Large intestine (tissue), 3 donors: ENCODE measurements at regions not wholly inside any gene's neighbourhood (a gene's known extent, or its start where the extent isn't known, plus 50 kb on each side); places are given as distances from the start of the nearest gene placed in this dataset.
A peak's percentile ranks its signal among the peaks of the same experiment; 100 is the strongest.
"Not testable (repeated sequence)": the region's sequence is repeated elsewhere in the genome, so short reads cannot be mapped to it uniquely, and the experiment has no call there.

ENCODE experiments used
- DNase-seq, 2 donors: peaks; one replicate each; pipeline versions ENCODE4 v3.0.0 to v3.0.0-alpha.2; 2013
- H3K27ac ChIP-seq: one replicate; pipeline ENCODE4 v1.5.1; 2013; ENCODE audit warnings: low read length
- H3K27me3 ChIP-seq: 2 replicates; pipeline ENCODE4 v1.6.1; 2013; ENCODE audit warnings: low read length; ENCODE audit not compliant: control insufficient read depth, insufficient read depth
- H3K36me3 ChIP-seq: 2 replicates; pipeline ENCODE4 v1.6.1; 2013; ENCODE audit warnings: low read length; ENCODE audit not compliant: control insufficient read depth, insufficient read depth
- H3K4me1 ChIP-seq: one replicate; pipeline ENCODE4 v1.6.1; 2013; ENCODE audit warnings: low read length; ENCODE audit not compliant: control insufficient read depth, insufficient read depth
- H3K4me3 ChIP-seq: one replicate; pipeline ENCODE4 v1.5.1; 2013; ENCODE audit warnings: low read length
- H3K9me3 ChIP-seq: one replicate; pipeline ENCODE4 v1.6.1; 2013; ENCODE audit warnings: mild to moderate bottlenecking, low read depth, low read length, moderate library complexity; ENCODE audit not compliant: control insufficient read depth
- WGBS: methylation state at CpG from one replicate; pipeline ENCODE4 v1.1.5; 2013; ENCODE audit warnings: low lambda C conversion rate; ENCODE audit not compliant: insufficient coverage; 5-methylcytosine and 5-hydroxymethylcytosine counted together

DNA sequence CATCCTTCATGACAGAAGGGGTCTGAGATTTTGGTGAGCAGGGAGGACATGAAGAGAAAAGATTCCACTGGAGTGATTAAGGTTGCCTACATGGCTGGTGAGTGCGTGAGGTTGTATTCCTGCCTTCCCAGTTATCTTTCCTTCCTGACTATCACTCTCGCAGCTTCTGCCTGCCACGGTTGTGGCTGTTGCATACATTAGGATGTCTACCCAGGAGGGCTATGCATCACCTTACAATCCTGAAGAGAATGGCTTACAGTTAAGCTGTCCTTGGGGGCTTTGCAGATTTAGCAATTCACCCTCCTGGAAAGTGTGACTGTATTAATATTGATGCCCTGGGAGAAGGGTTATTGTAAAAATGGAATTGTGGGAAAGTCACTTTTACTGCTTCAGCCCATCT, 571.0 kb downstream of the TSN start:
- H3K4me1 ChIP-seq, result no peaks in the 10 kb centered on the region
- WGBS, result no CpG with 5 or more reads among the region's 3 CpGs
- no peaks in the 10 kb centered on the region for H3K36me3 ChIP-seq
- H3K27ac ChIP-seq, result no peak overlapping the region
- H3K4me3 ChIP-seq, result no peak overlapping the region
- peaks cover 5% of the 10 kb centered on the region for H3K27me3 ChIP-seq
- no peak for DNase-seq
- H3K9me3 ChIP-seq, result no peaks in the 10 kb centered on the region

DNA sequence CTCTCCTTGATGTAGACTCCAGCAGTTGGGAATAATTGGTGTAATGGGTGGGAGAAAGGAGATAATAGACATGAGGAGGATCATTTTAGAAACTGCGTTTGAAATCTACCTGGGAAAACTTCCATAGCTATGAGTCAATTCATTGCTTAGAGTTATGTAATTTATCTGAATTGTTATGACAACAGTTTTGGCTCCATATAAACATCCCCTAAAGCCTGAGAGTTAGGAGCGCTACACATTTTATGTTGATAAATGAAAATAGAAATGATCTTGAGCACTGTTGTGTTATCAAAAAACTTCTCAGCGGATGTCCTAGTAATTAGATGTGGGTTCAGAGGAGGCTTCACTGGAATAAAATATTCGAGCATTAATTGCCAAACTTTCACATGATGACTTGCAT, 573.4 kb downstream of the TSN start:
- Histone ChIP-seq H3K27me3 (peaks cover 5% of the 10 kb centered on the region), H3K36me3 (no peaks in the 10 kb centered on the region), H3K9me3 (no peaks in the 10 kb centered on the region), H3K4me3 (no peak overlapping the region), H3K27ac (no peak overlapping the region), H3K4me1 (no peaks in the 10 kb centered on the region)
- DNase-seq, result no peak
- 90% methylated on average over 3 of the region's 4 CpGs for WGBS

DNA sequence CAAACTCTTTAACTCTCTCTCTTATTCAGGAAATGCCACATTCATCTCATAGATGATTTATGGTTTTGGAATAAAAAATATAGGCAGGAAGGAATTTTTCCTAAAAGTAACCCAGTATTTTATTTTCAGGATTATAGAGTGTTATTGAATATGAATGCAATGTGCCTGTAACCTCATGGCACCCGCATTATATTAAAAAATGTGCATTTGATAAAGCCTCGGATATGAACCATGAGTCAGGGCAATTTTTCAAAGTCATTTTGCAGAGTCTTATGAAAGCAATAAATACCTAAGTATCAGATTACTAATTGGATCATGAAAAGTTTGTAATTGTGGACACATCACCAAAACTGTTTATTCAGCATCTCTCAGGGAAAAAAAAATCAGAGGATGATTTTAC, 573.8 kb downstream of the TSN start:
- WGBS, result no CpG with 5 or more reads among the region's 2 CpGs
- Histone ChIP-seq H3K4me3 (no peak overlapping the region), H3K9me3 (no peaks in the 10 kb centered on the region), H3K27me3 (peaks cover 5% of the 10 kb centered on the region), H3K4me1 (no peaks in the 10 kb centered on the region), H3K36me3 (no peaks in the 10 kb centered on the region), H3K27ac (no peak overlapping the region)
- no peak for DNase-seq

DNA sequence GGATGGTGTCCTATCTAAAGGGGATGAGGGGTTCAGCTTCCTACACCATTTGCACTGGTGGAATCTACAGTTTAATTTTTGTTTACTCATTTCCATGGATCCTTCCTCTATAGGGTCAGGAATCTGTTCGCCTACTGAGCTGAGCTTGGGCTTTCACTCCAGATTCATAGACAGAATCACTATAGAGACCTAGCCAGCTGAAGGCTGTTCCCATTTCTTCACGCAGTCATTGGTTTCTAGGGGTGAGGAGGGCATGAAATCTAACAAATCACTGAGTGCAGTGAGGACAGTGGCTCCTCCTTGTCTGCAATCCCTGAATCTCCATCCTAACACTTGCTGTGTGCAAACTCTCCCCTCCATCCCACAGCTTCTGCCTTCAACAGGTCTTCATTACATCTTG, 578.5 kb downstream of the TSN start:
- H3K27ac ChIP-seq, result no peak overlapping the region
- H3K4me1 ChIP-seq, result no peaks in the 10 kb centered on the region
- H3K4me3 ChIP-seq, result no peak overlapping the region
- no peaks in the 10 kb centered on the region for H3K36me3 ChIP-seq
- no peaks in the 10 kb centered on the region for H3K27me3 ChIP-seq
- H3K9me3 ChIP-seq, result no peaks in the 10 kb centered on the region
- WGBS, result no CpG with 5 or more reads among the region's 2 CpGs
- DNase-seq, result no peak

DNA sequence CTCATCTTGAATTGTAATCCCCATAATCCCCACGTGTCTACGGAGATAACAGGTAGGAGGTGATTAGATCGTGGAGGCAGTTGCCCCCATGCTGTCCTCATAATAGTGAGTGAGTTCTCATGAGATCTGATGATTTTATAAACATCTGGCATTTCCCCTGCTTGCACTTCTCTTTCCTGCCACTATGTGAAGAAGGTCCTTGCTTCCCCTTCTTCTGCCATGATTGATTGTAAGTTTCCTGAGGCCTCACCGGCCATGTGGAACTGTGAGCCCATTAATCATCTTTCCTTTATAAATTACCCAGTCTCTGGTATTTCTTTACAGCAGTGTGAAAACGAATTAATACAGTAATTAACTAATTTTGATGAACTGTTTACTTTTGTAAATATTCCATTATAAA, 582.5 kb downstream of the TSN start:
- no peak overlapping the region for H3K4me3 ChIP-seq
- H3K4me1 ChIP-seq, result no peaks in the 10 kb centered on the region
- H3K9me3 ChIP-seq, result no peaks in the 10 kb centered on the region
- H3K36me3 ChIP-seq, result no peaks in the 10 kb centered on the region
- DNase-seq, result no peak
- WGBS, result 78% methylated on average over 1 of the region's 5 CpGs
- H3K27ac ChIP-seq, result no peak overlapping the region
- H3K27me3 ChIP-seq, result no peaks in the 10 kb centered on the region

DNA sequence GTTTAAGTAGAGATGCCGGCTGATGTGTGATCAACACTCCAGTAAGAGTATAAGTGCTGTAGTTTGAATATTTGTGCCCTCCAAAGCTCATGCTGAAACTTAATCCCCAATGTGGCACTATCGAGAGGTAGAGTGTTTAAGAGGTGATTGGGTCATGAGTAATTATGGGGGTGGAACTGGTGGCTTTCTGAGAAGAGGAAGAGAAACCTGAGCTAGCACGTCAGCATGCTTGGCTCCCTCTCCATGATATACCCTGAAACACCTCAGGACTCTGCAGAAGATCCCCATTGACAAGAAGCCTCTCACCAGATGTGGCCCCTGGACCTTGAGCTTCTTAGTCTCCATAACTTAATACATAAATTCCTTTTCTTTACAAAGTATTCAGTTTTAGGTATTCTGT, 584.8 kb downstream of the TSN start:
- Histone ChIP-seq H3K9me3 (no peaks in the 10 kb centered on the region), H3K4me3 (no peak overlapping the region), H3K27me3 (no peaks in the 10 kb centered on the region), H3K36me3 (no peaks in the 10 kb centered on the region), H3K4me1 (no peaks in the 10 kb centered on the region), H3K27ac (no peak overlapping the region)
- no CpG with 5 or more reads among the region's 3 CpGs for whole genome bisulfite sequencing
- DNase-seq, result no peak

DNA sequence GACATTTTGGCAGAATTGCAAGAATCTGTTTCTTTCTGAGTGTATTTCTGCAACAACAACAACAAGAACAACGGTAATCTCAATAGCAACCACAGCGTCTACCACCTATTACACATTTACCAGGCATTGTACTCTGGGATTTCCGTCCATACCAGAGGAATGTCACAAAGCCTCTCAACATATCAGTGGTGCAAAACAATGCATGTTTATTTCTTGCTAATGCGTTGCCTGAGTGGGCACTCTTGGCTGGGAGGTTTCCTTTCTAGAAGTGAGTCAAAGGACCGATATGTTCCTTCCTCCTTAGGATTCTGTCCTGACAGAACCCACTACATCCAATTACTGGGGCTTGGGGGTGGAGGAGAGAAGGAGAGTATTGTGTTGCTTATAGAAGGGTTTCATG, 585.6 kb downstream of the TSN start:
- WGBS, result 80% methylated on average over 1 of the region's 5 CpGs
- Histone ChIP-seq H3K9me3 (no peaks in the 10 kb centered on the region), H3K4me3 (no peak overlapping the region), H3K4me1 (no peaks in the 10 kb centered on the region), H3K27me3 (no peaks in the 10 kb centered on the region), H3K36me3 (no peaks in the 10 kb centered on the region), H3K27ac (no peak overlapping the region)
- DNase-seq, result no peak

DNA sequence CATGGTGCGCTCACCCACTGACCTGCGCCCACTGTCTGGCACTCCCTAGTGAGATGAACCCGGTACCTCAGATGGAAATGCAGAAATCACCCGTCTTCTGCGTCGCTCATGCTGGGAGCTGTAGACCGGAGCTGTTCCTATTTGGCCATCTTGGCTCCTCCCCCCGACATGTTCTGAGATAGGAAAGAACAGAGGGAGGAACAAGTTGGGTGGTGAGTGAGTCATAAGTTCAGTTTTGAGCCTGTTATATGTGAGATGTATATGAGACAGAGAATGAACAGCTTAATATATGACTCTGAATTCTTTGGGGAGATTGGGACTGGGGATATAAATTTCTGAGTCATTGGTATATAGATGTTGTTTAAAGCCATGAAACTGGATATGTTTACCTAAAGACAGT, 596.7 kb downstream of the TSN start:
- not testable (repeated sequence) for H3K36me3 ChIP-seq, H3K4me1 ChIP-seq, H3K27me3 ChIP-seq, H3K4me3 ChIP-seq, H3K9me3 ChIP-seq, DNase-seq, H3K27ac ChIP-seq
- no CpG with 5 or more reads among the region's 8 CpGs for WGBS

DNA sequence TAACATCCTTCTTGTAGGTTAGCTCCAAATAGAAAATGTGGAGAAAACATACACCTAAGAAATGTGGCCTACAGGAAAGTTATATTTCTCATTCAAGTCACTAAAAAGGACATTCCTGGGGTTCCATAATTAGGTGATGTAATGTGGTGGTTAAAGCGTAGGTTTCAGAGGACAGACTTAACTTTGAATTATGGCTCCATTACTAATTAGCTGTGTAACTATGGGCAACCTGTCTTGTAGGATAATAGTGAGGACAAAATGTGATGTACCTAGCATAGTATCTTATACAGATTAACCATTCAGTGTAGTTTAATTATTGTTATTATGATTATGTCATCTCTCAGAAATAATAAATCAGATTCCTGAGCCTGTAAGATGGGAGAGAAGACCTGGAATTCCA, 602.5 kb downstream of the TSN start:
- no peaks in the 10 kb centered on the region for H3K4me1 ChIP-seq
- no peak overlapping the region for H3K27ac ChIP-seq
- H3K27me3 ChIP-seq, result no peaks in the 10 kb centered on the region
- no peaks in the 10 kb centered on the region for H3K36me3 ChIP-seq
- DNase-seq, result no peak
- H3K9me3 ChIP-seq, result peaks cover 3% of the 10 kb centered on the region
- no peak overlapping the region for H3K4me3 ChIP-seq
- WGBS, result no CpG with 5 or more reads among the region's 1 CpG

DNA sequence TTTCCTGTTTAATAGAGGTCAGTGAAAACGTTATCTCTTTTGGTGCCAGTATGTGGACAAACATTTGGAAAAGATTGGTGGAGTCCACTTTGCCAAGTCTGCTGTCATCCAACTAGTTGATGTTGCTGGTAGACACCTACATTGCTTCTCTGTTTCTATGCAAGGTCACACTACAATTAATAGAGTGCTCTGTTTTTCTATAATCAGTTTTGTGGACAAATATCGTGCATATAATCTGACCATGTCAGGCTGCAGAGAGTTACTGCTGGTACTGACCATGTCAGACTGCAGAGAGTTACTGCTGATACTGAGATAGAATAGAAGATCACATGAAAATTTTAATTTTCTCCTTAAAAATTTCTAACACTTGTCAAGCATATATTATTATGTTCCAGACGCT, 603.3 kb downstream of the TSN start:
- Histone ChIP-seq H3K4me3 (no peak overlapping the region), H3K36me3 (no peaks in the 10 kb centered on the region), H3K9me3 (peaks cover 3% of the 10 kb centered on the region), H3K27me3 (no peaks in the 10 kb centered on the region), H3K27ac (no peak overlapping the region), H3K4me1 (no peaks in the 10 kb centered on the region)
- WGBS, result 72% methylated on average over 2 of the region's 3 CpGs
- no peak for DNase-seq

DNA sequence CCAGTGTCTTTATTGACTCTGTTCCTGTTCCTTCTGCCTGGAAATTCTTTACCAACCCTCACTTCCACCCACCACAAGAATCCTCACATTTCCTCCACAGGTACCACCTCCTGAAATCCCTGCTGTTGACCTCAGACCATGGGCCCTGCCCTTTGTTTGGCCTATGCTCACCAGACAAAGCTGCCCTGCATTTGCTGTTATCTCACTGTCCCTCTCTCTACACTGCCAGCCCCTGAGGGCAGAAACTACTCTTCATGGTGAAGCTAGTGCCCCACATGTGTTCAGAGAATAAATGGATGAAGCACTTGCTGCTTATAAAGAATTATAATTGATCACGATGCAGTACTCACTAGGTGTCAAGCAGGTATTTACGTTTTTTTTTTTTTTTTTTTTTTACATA, 608.4 kb downstream of the TSN start:
- Histone ChIP-seq H3K4me1 (no peaks in the 10 kb centered on the region), H3K4me3 (no peak overlapping the region), H3K27me3 (no peaks in the 10 kb centered on the region), H3K9me3 (peaks cover 3% of the 10 kb centered on the region), H3K27ac (no peak overlapping the region), H3K36me3 (no peaks in the 10 kb centered on the region)
- peak in 1 of 2 donors; percentile 3 for DNase-seq
- no CpG with 5 or more reads among the region's 2 CpGs for WGBS
